Stomach (tissue), 4 donors: ENCODE measurements at regions not wholly inside any gene's neighbourhood (a gene's known extent, or its start where the extent isn't known, plus 50 kb on each side); places are given as distances from the start of the nearest gene placed in this dataset.
A peak's percentile ranks its signal among the peaks of the same experiment; 100 is the strongest.

Source experiments
- CTCF ChIP-seq, 7 experiments: fragments of 450-650 bp in 4 of 7; fragments of 200-600 bp in 3 of 7; sonication (generic) in 3 of 7; IDR thresholded peaks; one replicate each; pipeline ENCODE4 v1.5.1; 2016 to 2019; ENCODE audit warnings: antibody characterized with exemption in 7 of 7, control low read depth in 2 of 7, mild to moderate bottlenecking in 1 of 7
- EP300 ChIP-seq: sonication (generic); formaldehyde crosslinking; IDR thresholded peaks from one replicate; pipeline ENCODE4 v1.6.1; 2017; ENCODE audit warnings: antibody characterized with exemption
- POLR2AphosphoS5 ChIP-seq, 3 donors: sonication (generic); formaldehyde crosslinking; IDR thresholded peaks; one replicate each; pipeline ENCODE4 v1.6.1; 2016; ENCODE audit warnings: antibody characterized with exemption in 3 of 3

DNA sequence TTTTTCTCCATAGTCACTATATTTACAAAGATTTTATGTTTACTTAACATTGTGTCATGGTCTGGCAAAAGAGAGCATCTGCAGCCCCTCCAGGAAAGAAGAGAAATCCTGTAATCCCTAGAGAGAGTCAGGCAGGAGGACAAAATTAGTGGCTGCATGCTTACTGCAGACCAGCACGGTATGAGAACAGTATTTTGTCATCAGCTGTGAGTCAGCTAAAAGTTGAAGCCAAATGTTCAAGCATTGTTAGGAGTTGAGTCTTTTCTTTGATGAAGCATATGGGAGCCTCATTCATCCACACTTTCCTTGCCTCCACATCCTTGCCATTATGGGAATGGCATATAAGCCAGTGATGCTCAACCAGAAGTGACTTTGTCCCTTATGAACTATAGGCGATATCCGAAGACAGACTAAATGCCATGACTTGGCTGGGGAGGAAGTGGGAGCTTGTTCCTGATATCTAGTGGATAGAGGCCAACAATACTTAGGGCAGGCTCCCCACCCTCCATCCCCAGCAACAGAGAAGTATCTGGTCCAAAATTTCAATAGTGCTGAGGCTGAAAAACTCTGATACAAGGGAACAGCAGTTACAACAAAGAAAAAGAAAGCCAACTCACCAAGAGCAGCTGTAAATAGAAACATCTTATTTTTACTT, 112.0 kb upstream of the OR5AK2 start:
- no peak for TF ChIP-seq CTCF (IDR thresholded peaks at IDR 0.05)
- TF ChIP-seq EP300: no peak
- TF ChIP-seq POLR2AphosphoS5 (IDR thresholded peaks at IDR 0.05): peak in 1 of 3 donors; percentile 25
